Mesothelial cell of epicardium (in vitro differentiated cells): ENCODE measurements at regions not wholly inside any gene's neighbourhood (a gene's known extent, or its start where the extent isn't known, plus 50 kb on each side); places are given as distances from the start of the nearest gene placed in this dataset.

ENCODE experiments used
- DNase-seq, 2 experiments: peaks; one replicate each; pipeline ENCODE4 v3.0.0; 2021; ENCODE audit warnings: low spot score in 2 of 2; ENCODE audit not compliant: unreplicated experiment in 2 of 2
- H3K27ac Mint-ChIP-seq: 2 replicates; pipeline ENCODE4 v1.8.0; 2021; ENCODE audit warnings: mixed read lengths
- H3K27me3 Mint-ChIP-seq: 2 replicates; pipeline ENCODE4 v1.8.0; 2021; ENCODE audit warnings: low read depth, mixed read lengths
- H3K36me3 Mint-ChIP-seq: 2 replicates; pipeline ENCODE4 v1.8.0; 2021; ENCODE audit warnings: mixed read lengths
- H3K4me1 Mint-ChIP-seq: 2 replicates; pipeline ENCODE4 v1.8.0; 2021; ENCODE audit warnings: mixed read lengths
- H3K4me3 Mint-ChIP-seq: 2 replicates; pipeline ENCODE4 v1.8.0; 2021; ENCODE audit warnings: mild to moderate bottlenecking, moderate library complexity, mixed read lengths
- H3K9me3 Mint-ChIP-seq: 2 replicates; pipeline ENCODE4 v1.8.0; 2021; ENCODE audit warnings: mixed read lengths
- TF ChIP-seq, protein P1 (sequence below): fragments of 200-600 bp; sonication (generic); IDR thresholded peaks from one replicate; pipeline ENCODE4 v1.5.0; 2021; ENCODE audit warnings: antibody characterized with exemption; ENCODE audit not compliant: unreplicated experiment

DNA sequence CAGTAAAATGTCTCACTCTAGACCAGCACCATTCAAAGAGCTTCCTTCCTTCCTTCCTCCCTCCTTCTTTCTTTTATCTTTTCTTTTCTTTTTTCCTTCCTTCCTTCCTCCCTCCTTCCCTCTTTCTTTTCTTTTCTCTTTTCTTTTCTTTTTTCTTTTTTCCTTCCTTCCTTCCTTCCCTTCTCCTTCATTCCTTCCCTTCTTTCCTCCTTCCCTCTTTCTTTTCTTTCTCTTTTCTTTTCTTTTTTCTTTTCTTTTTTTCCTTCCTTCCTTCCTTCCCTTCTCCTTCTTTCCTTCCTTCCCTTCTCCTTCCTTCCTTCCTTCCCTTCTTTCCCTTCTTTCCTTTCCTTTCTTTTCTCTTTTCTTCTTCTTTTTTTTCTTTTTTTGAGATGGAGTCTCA, 985.1 kb downstream of the DSC3 start:
- no peaks in the 10 kb centered on the region for H3K9me3 Mint-ChIP-seq
- no peak for DNase-seq
- no peaks in the 10 kb centered on the region for H3K36me3 Mint-ChIP-seq
- TF ChIP-seq, protein P1, sequence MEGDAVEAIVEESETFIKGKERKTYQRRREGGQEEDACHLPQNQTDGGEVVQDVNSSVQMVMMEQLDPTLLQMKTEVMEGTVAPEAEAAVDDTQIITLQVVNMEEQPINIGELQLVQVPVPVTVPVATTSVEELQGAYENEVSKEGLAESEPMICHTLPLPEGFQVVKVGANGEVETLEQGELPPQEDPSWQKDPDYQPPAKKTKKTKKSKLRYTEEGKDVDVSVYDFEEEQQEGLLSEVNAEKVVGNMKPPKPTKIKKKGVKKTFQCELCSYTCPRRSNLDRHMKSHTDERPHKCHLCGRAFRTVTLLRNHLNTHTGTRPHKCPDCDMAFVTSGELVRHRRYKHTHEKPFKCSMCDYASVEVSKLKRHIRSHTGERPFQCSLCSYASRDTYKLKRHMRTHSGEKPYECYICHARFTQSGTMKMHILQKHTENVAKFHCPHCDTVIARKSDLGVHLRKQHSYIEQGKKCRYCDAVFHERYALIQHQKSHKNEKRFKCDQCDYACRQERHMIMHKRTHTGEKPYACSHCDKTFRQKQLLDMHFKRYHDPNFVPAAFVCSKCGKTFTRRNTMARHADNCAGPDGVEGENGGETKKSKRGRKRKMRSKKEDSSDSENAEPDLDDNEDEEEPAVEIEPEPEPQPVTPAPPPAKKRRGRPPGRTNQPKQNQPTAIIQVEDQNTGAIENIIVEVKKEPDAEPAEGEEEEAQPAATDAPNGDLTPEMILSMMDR, result no peak
- H3K27ac Mint-ChIP-seq, result no peak overlapping the region
- no peak overlapping the region for H3K4me3 Mint-ChIP-seq
- peaks cover 5% of the 10 kb centered on the region for H3K27me3 Mint-ChIP-seq
- peaks cover 1% of the 10 kb centered on the region for H3K4me1 Mint-ChIP-seq

DNA sequence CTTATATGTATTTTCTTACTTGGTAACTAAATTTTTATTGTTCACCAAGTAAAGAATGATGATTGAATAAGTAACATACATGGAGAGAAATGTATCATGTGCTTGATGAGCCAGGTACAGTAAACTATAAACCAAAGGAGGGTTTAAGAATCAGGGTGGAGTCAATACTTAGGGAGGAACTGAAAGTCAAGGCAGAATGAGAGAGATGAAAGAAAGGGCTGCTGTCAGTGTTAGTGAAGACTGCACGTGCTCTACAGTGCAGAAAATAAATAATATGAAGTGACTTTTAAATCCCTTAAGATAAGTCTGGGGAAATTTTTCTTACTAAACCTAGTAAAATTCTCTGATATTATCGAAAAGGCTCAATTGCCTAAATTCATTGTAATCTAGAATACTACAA, 986.0 kb downstream of the DSC3 start:
- no peak for DNase-seq
- H3K36me3 Mint-ChIP-seq, result no peaks in the 10 kb centered on the region
- H3K27ac Mint-ChIP-seq, result no peak overlapping the region
- TF ChIP-seq, protein P1, result no peak
- H3K4me3 Mint-ChIP-seq, result no peak overlapping the region
- peaks cover 6% of the 10 kb centered on the region for H3K4me1 Mint-ChIP-seq
- H3K27me3 Mint-ChIP-seq, result peaks cover 5% of the 10 kb centered on the region
- H3K9me3 Mint-ChIP-seq, result no peaks in the 10 kb centered on the region

DNA sequence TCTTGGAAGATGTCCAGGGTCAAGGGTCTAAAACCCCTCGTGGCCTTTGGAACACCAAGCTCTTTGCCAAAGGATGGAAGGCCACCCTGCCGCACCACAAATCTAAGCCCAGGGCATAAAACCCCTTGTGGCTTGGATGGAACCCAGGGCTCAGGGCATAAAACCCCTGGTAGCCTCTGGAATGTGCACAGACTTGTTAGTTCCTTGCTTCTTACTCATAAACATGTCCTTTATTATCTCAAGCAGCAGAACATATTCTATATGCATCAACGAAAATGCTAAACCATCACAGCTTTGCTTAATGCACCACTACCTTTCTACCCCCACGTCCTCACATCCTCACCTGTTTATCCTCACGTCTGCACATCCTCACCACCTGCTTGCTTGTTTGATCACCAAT, 998.0 kb downstream of the DSC3 start:
- no peaks in the 10 kb centered on the region for H3K27me3 Mint-ChIP-seq
- H3K4me1 Mint-ChIP-seq, result no peaks in the 10 kb centered on the region
- no peaks in the 10 kb centered on the region for H3K36me3 Mint-ChIP-seq
- peaks cover 3% of the 10 kb centered on the region for H3K9me3 Mint-ChIP-seq
- no peak for DNase-seq
- H3K4me3 Mint-ChIP-seq, result no peak overlapping the region
- no peak overlapping the region for H3K27ac Mint-ChIP-seq
- TF ChIP-seq, protein P1, result no peak

DNA sequence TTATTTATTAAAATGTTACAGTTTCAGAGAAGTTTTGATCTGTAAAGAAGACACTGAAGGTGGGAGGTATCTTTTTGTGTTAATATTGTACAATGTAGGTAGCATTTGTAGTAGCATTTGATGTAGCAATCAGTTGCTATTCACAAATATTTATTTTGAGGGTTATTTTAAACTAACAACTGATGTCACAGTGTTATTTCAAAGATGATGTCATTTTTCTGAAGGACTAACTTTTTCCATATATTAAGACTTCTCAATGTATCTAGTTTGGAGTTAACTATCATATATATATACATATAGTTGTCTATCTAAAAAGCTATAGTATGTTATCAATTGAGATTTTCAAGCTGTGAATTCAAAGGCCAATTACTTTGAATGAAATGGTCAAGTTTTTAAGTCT, 1003.3 kb downstream of the DSC3 start:
- H3K27ac Mint-ChIP-seq, result no peak overlapping the region
- TF ChIP-seq, protein P1, result no peak
- no peaks in the 10 kb centered on the region for H3K27me3 Mint-ChIP-seq
- no peak for DNase-seq
- H3K36me3 Mint-ChIP-seq, result no peaks in the 10 kb centered on the region
- no peak overlapping the region for H3K4me3 Mint-ChIP-seq
- H3K9me3 Mint-ChIP-seq, result peaks cover 20% of the 10 kb centered on the region
- H3K4me1 Mint-ChIP-seq, result no peaks in the 10 kb centered on the region

DNA sequence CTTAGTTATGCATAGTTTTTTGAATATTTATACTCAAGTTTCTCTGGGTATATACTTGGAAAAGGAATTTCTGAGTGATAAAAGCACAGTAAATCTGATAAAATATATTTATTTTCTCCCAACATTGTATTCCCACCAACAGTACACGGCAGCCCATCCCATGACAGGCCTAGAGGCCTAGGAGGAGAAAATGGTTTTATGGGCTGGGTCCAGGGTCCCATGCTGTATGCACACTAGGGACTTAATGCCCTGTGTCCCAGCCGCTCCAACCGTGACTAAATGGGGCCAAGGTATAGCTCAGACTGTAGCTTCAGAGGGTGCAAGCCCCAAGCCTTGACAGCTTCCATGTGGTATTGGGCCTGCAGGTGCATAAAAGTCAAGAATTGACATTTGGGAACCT, 1007.7 kb downstream of the DSC3 start:
- Mint-ChIP-seq H3K9me3 (peaks cover 25% of the 10 kb centered on the region), H3K36me3 (no peaks in the 10 kb centered on the region), H3K4me1 (no peaks in the 10 kb centered on the region), H3K27me3 (no peaks in the 10 kb centered on the region), H3K4me3 (no peak overlapping the region), H3K27ac (no peak overlapping the region)
- DNase-seq, result no peak
- TF ChIP-seq, protein P1, result no peak

DNA sequence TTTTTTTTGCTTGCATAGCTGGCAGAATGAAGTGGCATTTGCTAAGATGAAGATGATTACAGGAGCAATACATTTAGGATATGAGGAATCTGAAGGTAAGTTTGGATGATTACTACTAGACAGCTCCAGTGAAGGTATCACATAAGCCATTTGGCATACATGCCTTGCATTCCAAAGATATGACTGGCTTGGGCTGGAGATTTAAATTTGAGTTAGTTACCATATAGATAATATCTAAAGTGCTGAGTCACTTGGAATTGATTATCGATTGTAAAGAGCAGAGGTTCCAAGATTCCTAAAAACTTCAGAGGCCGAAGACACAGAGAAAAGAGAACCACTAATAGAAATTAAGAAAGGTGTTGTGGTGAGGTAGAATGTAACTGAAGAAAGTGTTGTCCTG, 1026.4 kb downstream of the DSC3 start:
- DNase-seq, result no peak

More for the DNA sequence above, 1026.4 kb downstream of the DSC3 start:
- Mint-ChIP-seq H3K27ac (no peak overlapping the region), H3K27me3 (no peaks in the 10 kb centered on the region), H3K9me3 (no peaks in the 10 kb centered on the region), H3K36me3 (no peaks in the 10 kb centered on the region), H3K4me1 (peaks cover 7% of the 10 kb centered on the region), H3K4me3 (no peak overlapping the region)
- TF ChIP-seq, protein P1, result no peak
